ENCODE measurements at regions not wholly inside any gene's neighbourhood (a gene's known extent, or its start where the extent isn't known, plus 50 kb on each side); places are given as distances from the start of the nearest gene placed in this dataset.

DNA sequence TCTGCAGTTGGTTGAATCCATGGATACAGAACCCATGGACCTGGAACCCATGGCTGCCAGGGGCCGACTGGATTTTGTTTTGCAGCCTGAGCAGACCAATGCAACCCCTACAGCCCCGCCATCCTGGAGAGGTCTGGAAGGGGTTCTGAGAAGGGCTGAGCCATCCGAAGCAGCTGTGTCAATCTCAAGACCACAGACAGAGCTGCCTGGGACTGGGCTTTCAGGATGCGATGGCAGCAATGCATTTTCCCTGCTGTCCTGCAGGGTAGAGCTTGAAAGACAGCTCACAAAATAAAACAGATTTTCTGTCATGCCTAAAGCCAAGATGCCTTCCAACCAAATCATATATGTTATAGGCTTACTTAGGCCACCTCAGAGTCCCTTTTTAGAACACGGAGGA, 125.8 kb upstream of the NXT1 start:
- TF ChIP-seq, protein P1, sequence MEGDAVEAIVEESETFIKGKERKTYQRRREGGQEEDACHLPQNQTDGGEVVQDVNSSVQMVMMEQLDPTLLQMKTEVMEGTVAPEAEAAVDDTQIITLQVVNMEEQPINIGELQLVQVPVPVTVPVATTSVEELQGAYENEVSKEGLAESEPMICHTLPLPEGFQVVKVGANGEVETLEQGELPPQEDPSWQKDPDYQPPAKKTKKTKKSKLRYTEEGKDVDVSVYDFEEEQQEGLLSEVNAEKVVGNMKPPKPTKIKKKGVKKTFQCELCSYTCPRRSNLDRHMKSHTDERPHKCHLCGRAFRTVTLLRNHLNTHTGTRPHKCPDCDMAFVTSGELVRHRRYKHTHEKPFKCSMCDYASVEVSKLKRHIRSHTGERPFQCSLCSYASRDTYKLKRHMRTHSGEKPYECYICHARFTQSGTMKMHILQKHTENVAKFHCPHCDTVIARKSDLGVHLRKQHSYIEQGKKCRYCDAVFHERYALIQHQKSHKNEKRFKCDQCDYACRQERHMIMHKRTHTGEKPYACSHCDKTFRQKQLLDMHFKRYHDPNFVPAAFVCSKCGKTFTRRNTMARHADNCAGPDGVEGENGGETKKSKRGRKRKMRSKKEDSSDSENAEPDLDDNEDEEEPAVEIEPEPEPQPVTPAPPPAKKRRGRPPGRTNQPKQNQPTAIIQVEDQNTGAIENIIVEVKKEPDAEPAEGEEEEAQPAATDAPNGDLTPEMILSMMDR (IDR thresholded peaks at IDR 0.05): no peak
- no peak for TF ChIP-seq POLR2A (IDR thresholded peaks at IDR 0.05)

All from heart left ventricle (tissue), 13 donors.